ENCODE measurements at regions not wholly inside any gene's neighbourhood (a gene's known extent, or its start where the extent isn't known, plus 50 kb on each side); places are given as distances from the start of the nearest gene placed in this dataset.

DNA sequence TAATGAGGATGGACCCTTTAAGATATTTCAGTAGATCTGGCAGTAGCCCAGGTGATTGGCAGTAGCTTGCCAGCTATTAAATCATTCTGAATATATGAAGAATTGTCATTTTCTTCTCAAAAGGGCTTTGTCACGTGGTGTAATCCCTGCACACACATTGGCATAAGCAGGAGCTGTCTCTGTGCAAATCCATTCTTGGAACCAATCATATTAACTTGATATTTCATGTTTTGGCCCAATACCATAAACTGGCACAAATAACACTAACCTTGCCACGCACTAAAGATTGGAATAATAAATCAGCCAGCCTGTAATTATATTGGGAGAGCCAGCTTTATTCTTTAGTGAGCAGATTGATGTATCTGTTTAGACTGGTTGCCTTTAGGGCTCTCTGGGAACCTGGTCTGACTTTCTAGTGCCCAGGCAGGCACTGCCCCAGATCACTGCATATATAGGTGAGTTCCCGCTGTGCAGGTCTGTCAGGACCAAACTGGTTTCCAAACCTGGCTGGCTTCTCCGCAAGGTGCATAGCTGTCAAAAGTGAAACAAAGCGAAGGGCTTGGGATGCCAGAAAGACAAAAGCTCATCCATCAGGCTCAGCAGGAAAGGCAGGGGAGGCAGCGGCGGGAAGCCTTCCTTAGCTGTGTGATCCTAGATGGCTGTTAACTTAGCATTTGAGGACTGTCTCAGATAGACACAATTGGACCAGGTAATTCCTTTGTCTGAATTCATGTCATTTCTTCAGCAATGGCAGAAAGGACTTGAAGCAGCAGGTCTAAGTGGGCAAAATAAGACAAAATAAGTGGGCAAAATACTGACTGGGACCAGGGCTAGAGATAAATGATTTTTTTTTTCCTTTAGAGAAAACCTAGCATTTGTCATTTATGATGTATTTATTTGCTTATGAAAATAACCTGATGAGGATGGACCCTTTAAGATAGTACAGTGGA, 128.8 kb upstream of the DYRK2 start:
- Histone ChIP-seq H3K27me3 (ENCODE audit: insufficient read depth, low read length) (no peaks in the 10 kb centered on the region), H3K4me1 (ENCODE audit: control insufficient read depth in 1 of 2, insufficient read depth in 2 of 2, low read length in 2 of 2) (peaks cover 7 to 10% of the 10 kb centered on the region in 2 experiments), H4K20me1 (ENCODE audit: insufficient read depth) (no peaks in the 10 kb centered on the region), H3K9me2 (ENCODE audit: insufficient read depth) (no peaks in the 10 kb centered on the region), H3K36me3 (ENCODE audit: control insufficient read depth in 1 of 2, insufficient read depth in 2 of 2, low read length in 2 of 2) (no peaks in the 10 kb centered on the region), H3K27ac (ENCODE audit: low read depth, low read length) (no peak overlapping the region), H2AFZ (ENCODE audit: low read depth, low read length, poor library complexity, severe bottlenecking) (no peak overlapping the region), H3K9me3 (ENCODE audit: control insufficient read depth in 1 of 2, insufficient read depth in 1 of 2, low read depth in 1 of 2, low read length in 2 of 2) (no peaks in the 10 kb centered on the region), H3K9ac (ENCODE audit: low read length) (no peak overlapping the region), H3K4me2 (ENCODE audit: low read length) (no peak overlapping the region), H3K4me3 (replicated peaks in 1 of 2; ENCODE audit: low read depth in 1 of 2, low read length in 2 of 2) (no peak overlapping the region), H3K79me2 (ENCODE audit: insufficient read depth, low read length) (no peaks in the 10 kb centered on the region)
- ATAC-seq (no peak), DNase-seq (ENCODE audit: low read depth, low spot score) (no peak)
- BruUV-seq (replicated peaks) = no TSS peak
- TF ChIP-seq EZH2phosphoT487 (IDR thresholded peaks at IDR 0.05; ENCODE audit: borderline replicate concordance) = no peak
- TF ChIP-seq POLR2AphosphoS5 (IDR thresholded peaks at IDR 0.05; ENCODE audit: low read depth, low read length) = no peak
- TF ChIP-seq SIN3A (IDR thresholded peaks at IDR 0.05; ENCODE audit: low read depth) = no peak
- TF ChIP-seq CBX3 (IDR thresholded peaks at IDR 0.05; ENCODE audit: low read depth) = no peak
- RAD21 ChIA-PET (ENCODE audit: low non-redundant PET in 1 of 2, low total read pairs in 2 of 2, uncharacterized antibody in 2 of 2, unreplicated experiment in 2 of 2) = no interaction called here
- intact Hi-C loops (cut with micrococcal nuclease) = no loop called here
- POLR2A ChIA-PET = no interaction called here
- CTCF ChIA-PET = no interaction called here

DNA sequence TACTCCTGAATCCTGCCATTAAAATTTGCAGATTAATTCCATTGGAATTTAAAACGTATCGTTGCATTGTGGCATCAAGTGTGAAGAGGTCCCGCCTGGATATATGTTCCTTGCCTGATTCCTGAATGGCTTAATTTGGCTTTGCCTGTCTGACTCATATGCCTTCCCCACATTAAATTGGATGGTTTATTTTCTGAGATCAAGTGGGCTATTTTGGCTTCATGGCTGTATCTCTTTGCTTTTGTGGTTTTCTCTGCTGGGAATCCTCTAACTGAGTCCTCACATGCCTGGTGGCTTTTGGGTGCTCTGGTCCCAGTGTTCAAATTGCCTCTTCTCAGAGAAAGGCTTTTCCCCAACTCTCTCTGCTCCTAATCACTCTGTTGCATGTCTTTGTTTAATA, 127.9 kb upstream of the DYRK2 start:
- H2AFZ ChIP-seq (ENCODE audit: low read depth, low read length, poor library complexity, severe bottlenecking) = no peak overlapping the region
- DNase-seq (ENCODE audit: low read depth, low spot score) (no peak), ATAC-seq (no peak)
- H3K27me3 ChIP-seq (ENCODE audit: insufficient read depth, low read length) = no peaks in the 10 kb centered on the region
- no peak overlapping the region for H3K27ac ChIP-seq (ENCODE audit: low read depth, low read length)
- H3K4me2 ChIP-seq (ENCODE audit: low read length) = no peak overlapping the region
- H3K4me3 ChIP-seq (replicated peaks in 1 of 2; ENCODE audit: low read depth in 1 of 2, low read length in 2 of 2) = no peak overlapping the region
- no peaks in the 10 kb centered on the region for H3K36me3 ChIP-seq (ENCODE audit: control insufficient read depth in 1 of 2, insufficient read depth in 2 of 2, low read length in 2 of 2)
- RAD21 ChIA-PET (ENCODE audit: low non-redundant PET in 1 of 2, low total read pairs in 2 of 2, uncharacterized antibody in 2 of 2, unreplicated experiment in 2 of 2) = no interaction called here
- intact Hi-C loops (cut with micrococcal nuclease) = no loop called here
- POLR2A ChIA-PET = no interaction called here
- CTCF ChIA-PET = no interaction called here
- H3K4me1 ChIP-seq (ENCODE audit: control insufficient read depth in 1 of 2, insufficient read depth in 2 of 2, low read length in 2 of 2) = peaks cover 7 to 10% of the 10 kb centered on the region in 2 experiments
- H3K79me2 ChIP-seq (ENCODE audit: insufficient read depth, low read length) = no peaks in the 10 kb centered on the region
- no peaks in the 10 kb centered on the region for H3K9me2 ChIP-seq (ENCODE audit: insufficient read depth)
- H3K9me3 ChIP-seq (ENCODE audit: control insufficient read depth in 1 of 2, insufficient read depth in 1 of 2, low read depth in 1 of 2, low read length in 2 of 2) = no peaks in the 10 kb centered on the region
- no peak overlapping the region for H3K9ac ChIP-seq (ENCODE audit: low read length)
- no TSS peak for BruUV-seq (replicated peaks)
- H4K20me1 ChIP-seq (ENCODE audit: insufficient read depth) = no peaks in the 10 kb centered on the region
- TF ChIP-seq ZFX (IDR thresholded peaks at IDR 0.05) (no peak), EZH2phosphoT487 (IDR thresholded peaks at IDR 0.05; ENCODE audit: borderline replicate concordance) (no peak), JUND (IDR thresholded peaks at IDR 0.05) (no peak), RAD21 (IDR thresholded peaks at IDR 0.05; ENCODE audit: low read depth) (no peak), EGR1 (IDR thresholded peaks at IDR 0.05; ENCODE audit: low read depth) (no peak), POLR2AphosphoS5 (IDR thresholded peaks at IDR 0.05; ENCODE audit: low read depth, low read length) (no peak), TCF7L2 (IDR thresholded peaks at IDR 0.05; ENCODE audit: borderline replicate concordance, extremely low read depth, insufficient read depth, insufficient read length) (no peak), POLR2A (IDR thresholded peaks at IDR 0.05; ENCODE audit: borderline replicate concordance, extremely low read depth, insufficient read depth, insufficient read length) (no peak), SRF (IDR thresholded peaks at IDR 0.05; ENCODE audit: low read depth) (no peak), ZNF274 (IDR thresholded peaks at IDR 0.05; ENCODE audit: low read depth, low read length) (no peak)
- TF ChIP-seq, protein P1, sequence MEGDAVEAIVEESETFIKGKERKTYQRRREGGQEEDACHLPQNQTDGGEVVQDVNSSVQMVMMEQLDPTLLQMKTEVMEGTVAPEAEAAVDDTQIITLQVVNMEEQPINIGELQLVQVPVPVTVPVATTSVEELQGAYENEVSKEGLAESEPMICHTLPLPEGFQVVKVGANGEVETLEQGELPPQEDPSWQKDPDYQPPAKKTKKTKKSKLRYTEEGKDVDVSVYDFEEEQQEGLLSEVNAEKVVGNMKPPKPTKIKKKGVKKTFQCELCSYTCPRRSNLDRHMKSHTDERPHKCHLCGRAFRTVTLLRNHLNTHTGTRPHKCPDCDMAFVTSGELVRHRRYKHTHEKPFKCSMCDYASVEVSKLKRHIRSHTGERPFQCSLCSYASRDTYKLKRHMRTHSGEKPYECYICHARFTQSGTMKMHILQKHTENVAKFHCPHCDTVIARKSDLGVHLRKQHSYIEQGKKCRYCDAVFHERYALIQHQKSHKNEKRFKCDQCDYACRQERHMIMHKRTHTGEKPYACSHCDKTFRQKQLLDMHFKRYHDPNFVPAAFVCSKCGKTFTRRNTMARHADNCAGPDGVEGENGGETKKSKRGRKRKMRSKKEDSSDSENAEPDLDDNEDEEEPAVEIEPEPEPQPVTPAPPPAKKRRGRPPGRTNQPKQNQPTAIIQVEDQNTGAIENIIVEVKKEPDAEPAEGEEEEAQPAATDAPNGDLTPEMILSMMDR (IDR thresholded peaks at IDR 0.05 in 2 of 3, conservative IDR thresholded peaks at IDR 0.05 in 1 of 3; ENCODE audit: borderline replicate concordance in 1 of 3, insufficient read depth in 1 of 3, low read depth in 2 of 3, low read length in 2 of 3) = no peak
- TF ChIP-seq, protein P2, sequence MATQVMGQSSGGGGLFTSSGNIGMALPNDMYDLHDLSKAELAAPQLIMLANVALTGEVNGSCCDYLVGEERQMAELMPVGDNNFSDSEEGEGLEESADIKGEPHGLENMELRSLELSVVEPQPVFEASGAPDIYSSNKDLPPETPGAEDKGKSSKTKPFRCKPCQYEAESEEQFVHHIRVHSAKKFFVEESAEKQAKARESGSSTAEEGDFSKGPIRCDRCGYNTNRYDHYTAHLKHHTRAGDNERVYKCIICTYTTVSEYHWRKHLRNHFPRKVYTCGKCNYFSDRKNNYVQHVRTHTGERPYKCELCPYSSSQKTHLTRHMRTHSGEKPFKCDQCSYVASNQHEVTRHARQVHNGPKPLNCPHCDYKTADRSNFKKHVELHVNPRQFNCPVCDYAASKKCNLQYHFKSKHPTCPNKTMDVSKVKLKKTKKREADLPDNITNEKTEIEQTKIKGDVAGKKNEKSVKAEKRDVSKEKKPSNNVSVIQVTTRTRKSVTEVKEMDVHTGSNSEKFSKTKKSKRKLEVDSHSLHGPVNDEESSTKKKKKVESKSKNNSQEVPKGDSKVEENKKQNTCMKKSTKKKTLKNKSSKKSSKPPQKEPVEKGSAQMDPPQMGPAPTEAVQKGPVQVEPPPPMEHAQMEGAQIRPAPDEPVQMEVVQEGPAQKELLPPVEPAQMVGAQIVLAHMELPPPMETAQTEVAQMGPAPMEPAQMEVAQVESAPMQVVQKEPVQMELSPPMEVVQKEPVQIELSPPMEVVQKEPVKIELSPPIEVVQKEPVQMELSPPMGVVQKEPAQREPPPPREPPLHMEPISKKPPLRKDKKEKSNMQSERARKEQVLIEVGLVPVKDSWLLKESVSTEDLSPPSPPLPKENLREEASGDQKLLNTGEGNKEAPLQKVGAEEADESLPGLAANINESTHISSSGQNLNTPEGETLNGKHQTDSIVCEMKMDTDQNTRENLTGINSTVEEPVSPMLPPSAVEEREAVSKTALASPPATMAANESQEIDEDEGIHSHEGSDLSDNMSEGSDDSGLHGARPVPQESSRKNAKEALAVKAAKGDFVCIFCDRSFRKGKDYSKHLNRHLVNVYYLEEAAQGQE (IDR thresholded peaks at IDR 0.05; ENCODE audit: low read depth) = no peak
